Stimulated activated CD4-positive, alpha-beta T cell treated with anti-CD3 and anti-CD28 coated beads, TNF-alpha, amount 100 ng/mL, for 1 hour (primary cell): ENCODE measurements at regions not wholly inside any gene's neighbourhood (a gene's known extent, or its start where the extent isn't known, plus 50 kb on each side); places are given as distances from the start of the nearest gene placed in this dataset.

ENCODE experiments used
- DNase-seq, 3 donors: peaks; one replicate each; pipeline ENCODE4 v3.0.0-alpha.2; 2020; ENCODE audit warnings: low read depth in 3 of 3, low spot score in 1 of 3

GRCh38 chr20:41888434-41888833 is 270.3 kb upstream of the CHD6 start:
- no peak for DNase-seq

DNA sequence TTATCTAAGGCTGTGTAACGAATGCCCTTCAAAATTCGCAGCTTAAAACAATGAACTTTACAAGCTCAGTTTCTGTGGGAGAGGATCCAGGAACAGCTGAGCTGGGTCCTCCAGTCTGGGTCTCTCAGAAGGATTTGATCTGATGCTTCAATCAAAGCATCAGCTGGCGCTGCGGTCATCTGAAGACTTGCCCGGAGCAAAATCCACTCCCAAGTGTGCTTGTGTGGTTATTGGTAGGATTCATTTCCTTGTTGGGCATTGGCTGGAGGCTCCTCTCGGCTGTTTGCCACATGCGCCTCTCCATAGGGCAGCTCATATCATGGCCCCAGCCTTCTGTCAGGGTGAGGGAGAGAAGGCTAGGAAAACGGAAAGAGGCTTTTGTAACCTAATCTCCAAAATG is 269.3 kb upstream of the CHD6 start:
- no peak for DNase-seq

DNA sequence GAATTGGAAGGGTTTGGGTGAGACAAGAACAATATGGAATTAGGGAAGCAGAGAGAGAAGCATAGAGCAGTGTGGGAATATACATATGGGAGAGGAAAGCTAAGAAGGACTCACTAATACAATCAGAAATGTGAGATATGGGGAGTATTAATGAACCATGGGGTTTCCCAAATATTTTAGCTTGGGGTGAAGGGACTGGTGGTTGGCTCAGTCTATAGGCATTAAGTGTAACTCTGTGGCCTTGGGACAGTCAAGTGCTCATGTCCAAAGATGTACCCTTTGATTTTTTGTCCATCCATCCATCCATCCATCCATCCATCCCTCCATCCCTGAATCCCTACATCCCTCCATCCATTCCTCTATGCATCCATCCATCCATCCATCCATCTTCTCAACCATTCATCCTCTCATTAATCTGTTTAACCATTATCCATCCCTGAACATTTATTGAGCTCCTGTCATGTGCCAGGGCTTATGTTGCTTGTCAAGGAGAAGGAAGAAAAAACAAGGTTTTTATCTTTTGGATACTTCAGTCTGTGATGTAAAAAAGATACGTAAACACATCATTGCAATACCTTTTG is 263.4 kb upstream of the CHD6 start:
- DNase-seq: no peak

DNA sequence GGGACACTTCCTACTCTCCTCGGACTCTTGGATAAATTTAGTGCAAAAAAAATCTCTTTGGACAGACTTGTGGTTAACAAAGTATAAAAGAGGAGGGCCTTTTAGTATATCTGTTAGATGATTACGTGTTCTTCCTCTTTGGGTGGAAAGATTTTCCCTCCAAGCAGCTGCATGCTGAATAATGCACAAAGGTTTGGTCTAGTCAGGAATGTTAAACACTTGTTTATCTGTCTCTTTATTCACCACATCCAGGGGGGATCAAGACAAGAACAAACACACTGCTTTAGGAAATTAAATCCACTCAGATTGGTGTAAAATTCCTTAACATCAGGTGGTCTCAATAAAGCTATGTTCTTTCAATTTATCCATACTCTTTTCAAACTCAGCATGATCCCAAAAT is 260.9 kb upstream of the CHD6 start:
- no peak for DNase-seq

DNA sequence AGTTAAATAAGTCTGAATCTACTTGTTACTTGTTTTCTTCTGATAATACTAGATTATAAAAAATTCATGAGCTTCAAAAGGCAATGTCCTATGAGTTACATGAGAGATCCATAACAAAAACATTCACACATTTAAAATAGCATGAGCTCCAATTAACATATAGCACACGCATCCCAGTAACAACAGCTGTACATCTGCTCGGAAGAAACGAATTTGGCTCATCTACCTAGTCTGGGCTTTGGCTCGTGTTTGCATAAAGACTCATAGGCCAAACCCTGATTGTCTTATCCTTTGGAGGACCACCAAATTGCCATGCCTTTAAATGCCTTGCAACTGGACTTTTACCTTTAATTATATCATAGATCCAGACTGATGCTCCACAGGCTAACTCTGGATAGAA is 259.7 kb upstream of the CHD6 start:
- no peak for DNase-seq

DNA sequence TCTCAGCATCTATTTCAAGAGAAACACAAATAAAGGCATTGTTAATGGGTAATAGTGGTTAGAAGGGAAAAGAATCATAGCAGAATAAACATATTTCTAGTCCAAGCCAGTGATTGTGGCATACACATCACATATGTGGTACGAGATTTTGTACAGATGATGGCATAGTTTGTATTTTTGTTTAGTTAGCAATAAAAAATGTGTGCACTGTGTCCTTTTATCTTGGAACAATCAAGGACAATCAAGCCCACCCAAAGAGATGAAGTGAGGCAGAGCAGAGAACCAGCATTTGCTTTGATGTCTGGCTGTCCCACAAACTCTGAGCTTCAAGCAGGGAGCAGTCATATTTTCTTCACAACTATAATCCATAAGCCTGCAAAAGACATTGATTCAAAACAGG is 256.5 kb upstream of the CHD6 start:
- DNase-seq: no peak

DNA sequence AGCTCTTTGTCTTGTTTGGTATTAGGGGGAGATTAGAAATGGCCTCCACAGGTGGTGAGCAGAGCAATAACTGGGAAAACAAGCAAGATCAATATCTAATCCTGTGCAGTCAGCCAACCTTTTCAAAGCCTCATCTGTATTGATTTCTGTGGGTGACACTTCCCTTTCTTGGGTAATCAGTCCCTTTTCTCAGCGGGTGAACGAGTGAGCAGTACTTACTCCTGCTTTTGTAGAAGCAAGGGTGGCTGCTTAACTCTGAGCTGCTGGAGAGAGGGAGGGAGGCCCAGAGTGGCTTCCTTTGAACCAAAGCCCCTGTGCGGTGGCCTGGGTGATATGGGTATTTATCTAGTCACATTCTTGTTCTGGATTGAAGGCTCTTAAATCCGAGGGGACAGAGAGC is 254.8 kb upstream of the CHD6 start:
- no peak for DNase-seq

- DNase-seq: no peak
Measured at GRCh38 chr20:41870869-41871462, 252.8 kb upstream of the CHD6 start.

GRCh38 chr20:41869261-41869660 is 251.1 kb upstream of the CHD6 start:
- DNase-seq: no peak

- DNase-seq: no peak
Measured at GRCh38 chr20:41865938-41866337, 247.8 kb upstream of the CHD6 start.

DNA sequence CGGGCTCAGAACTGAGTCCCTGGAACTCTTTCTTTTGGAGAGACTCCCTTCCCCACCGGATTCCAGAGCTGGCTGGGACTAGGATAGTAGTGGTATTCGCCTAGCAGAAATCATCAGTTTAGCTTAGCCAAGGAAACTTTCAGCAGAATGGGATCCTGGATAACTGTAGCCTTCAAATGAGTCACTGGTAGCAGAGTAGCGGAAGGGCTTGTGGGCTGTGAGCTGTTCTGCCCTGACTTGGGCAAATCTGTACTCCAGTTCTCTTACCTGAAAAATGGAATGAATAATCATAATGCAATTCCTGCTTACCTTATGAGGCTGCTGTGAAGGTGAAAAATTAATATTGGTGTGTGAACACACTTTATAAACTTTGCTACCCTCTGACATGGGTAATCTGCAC is 244.3 kb upstream of the CHD6 start:
- DNase-seq: no peak

DNA sequence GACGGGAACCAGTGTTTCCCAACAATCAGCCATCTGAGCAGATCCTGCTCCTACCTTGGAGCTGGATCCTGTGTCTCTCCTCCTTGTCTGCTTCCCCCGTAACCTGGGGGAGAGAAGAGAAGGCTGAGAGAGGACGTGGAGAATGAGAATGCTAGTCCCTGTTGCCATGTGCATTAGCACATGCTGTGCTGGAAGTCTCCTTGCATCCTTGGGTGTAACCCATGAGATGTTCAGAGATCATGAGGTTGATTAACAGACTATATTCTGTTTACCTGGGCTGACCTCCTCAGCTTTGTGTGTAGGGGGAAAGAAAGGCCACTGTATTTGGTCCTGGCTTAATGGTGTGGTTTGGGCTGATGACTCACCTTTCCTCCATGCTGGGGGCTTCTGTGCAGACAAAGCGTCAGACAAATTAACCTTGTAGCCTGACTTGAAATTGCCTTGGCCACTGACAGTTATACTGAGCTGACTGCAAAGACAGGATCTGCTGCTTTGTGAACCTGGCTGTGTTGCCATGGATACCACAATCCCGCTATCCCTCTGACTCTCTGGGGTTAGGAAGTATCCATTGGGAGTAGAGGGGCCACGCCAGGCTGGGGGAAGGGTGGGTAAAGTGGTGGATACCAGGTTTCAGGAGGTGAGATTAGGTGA is 243.7 kb upstream of the CHD6 start:
- DNase-seq: no peak

DNA sequence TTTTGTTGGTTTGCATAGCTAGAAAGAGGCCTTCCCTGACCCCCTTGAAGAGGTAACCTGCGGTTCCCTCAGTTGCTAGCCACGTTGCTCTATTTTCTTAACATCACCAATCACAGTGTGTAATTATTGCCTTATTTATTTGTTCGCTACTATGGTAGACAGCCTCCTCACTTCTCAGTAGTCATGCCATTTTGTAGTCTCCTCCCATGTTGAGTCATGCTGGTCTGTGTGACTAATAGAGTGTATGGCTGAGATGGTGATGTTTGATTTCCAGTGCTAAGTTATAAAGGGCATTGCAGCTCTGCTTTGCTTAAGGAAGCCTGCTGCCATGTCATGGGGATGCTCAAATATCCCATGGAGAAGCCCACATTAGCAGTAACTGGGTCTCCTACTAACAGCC is 236.6 kb upstream of the CHD6 start:
- DNase-seq: no peak

- no peak for DNase-seq
Measured at GRCh38 chr20:41853806-41854205, 235.6 kb upstream of the CHD6 start.

DNA sequence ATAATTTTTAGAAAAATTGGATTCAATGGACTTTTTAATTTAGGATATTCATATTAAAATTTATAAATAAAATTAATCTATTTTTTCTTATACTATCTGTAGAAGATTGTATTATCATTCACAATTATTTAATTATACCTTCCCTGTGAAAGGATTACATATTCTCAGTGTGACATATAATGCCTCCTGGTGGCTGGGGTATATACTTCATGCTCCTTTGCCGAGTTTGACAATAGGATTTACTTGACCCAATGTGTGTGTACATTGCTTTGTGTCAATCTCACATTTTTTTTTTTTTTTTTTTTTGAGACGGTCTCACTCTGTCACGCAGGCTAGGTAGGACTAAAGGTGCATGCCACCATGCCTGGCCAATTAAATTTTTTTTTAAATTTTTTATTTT is 230.0 kb upstream of the CHD6 start:
- no peak for DNase-seq

DNA sequence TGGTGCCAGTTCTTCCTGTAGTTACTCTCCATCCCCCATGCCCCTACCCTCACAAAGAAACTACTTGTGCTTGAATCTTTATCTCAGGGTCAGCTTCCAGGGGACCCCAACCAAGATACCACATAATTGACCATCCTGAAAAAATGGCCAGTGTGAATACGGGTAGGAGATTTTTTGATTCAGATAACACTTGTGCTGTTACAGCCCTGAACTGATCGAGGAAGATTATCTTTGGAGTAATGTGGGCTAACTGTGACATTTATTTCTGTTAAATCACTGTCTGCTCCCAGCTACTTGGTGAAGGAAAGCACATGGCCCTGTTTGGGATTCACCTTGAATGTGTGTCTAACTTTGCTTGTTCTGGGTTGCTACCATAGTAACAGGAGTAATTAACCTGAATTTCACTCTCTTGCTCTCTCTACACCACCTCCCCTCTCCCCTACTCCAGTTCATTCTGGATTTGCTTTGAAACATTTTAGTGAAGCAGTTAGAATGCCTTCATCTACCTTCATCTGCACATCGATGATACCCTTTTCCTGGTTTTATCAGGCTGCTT is 219.6 kb upstream of the CHD6 start:
- DNase-seq: no peak

DNA sequence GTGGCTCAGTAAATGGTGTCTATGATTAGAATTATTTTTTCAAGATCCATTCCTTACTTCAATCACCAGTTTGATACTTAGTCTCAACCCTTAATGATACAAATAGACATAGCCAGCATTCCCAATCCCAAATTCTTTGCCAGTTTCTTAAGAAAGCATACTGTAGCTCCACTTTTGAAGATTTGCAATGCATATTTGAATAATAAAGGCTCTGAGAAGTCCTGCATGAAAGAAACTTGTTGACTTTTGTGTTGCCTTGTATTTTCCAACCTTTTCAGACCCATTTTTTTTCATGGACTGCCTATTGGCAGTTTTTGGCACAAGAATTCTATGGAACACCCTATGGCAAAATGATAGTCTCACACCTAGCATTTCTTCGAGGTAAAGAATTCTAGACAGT is 215.6 kb upstream of the CHD6 start:
- no peak for DNase-seq

DNA sequence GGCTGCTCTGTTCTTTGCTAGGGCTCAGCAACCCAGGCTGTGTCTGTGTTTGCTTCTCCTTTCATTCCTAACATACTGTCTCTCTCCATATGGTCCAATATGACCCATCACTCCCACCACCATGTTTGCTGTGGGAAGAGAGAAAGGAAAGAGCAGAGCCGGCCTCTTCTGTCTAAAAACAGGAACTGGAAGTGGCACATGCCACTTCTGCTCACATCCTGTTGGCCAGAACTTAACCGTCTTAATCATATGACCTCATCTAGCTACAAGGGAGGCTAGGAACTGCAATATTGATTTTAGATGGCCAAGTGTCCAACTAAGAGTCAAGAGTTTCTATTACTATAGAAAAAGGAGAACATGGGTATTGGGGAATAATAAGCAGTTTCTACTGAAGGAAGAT is 212.5 kb upstream of the CHD6 start:
- DNase-seq: no peak

- DNase-seq: no peak
Measured at GRCh38 chr20:41819436-41819835, 201.3 kb upstream of the CHD6 start.

DNA sequence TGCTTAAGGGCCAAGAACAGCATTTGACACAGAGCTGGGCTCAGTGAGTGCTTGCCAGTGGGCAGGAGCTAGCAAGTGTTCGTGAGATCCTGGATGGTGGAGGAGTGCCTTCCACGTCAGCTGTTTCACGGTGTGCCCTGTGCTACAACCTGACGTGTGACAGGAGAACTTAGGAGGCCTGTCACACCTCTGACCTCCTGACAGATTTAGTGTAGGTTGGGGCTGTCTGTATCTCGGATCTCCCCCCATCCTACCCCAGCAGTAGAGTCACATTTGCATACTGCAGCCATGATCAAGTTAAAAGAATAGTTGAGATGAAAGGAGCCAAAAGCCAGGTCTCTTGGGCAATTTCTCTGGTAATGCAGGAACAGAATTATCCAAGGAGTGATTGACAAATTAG is 200.8 kb upstream of the CHD6 start:
- DNase-seq: no peak

- no peak for DNase-seq
Measured at GRCh38 chr20:41818369-41818768, 200.2 kb upstream of the CHD6 start.

DNA sequence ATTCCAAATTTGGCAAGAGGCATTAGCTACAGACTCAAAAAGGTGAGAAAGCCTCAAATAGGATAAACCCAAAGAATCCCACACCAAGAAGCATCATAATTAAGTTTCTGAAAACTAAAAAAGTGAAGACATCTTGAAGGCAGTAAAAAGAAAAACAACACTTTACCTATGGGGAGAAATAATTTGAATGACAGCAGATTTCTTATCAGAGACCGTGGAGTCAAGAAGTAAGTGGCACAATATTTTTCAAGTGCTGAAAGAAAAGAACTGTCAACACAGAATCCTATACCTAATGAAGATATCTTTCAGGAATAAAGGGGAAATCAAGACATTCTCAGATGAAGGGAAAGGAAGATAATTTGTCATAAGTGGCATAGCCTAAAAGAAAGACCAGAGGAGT is 193.3 kb upstream of the CHD6 start:
- DNase-seq: no peak

- no peak for DNase-seq
Measured at GRCh38 chr20:41800040-41800439, 181.9 kb upstream of the CHD6 start.
